ENCODE measurements at regions not wholly inside any gene's neighbourhood (a gene's known extent, or its start where the extent isn't known, plus 50 kb on each side); places are given as distances from the start of the nearest gene placed in this dataset.
"Not testable (repeated sequence)": the region's sequence is repeated elsewhere in the genome, so short reads cannot be mapped to it uniquely, and the experiment has no call there.

- DNase-seq = no peak
Observed at GRCh38 chr1:3992746-3993145, 92.7 kb upstream of the C1orf174 start.

GRCh38 chr1:3993619-3994375, 93.7 kb upstream of the C1orf174 start:
- no peak for DNase-seq

DNA sequence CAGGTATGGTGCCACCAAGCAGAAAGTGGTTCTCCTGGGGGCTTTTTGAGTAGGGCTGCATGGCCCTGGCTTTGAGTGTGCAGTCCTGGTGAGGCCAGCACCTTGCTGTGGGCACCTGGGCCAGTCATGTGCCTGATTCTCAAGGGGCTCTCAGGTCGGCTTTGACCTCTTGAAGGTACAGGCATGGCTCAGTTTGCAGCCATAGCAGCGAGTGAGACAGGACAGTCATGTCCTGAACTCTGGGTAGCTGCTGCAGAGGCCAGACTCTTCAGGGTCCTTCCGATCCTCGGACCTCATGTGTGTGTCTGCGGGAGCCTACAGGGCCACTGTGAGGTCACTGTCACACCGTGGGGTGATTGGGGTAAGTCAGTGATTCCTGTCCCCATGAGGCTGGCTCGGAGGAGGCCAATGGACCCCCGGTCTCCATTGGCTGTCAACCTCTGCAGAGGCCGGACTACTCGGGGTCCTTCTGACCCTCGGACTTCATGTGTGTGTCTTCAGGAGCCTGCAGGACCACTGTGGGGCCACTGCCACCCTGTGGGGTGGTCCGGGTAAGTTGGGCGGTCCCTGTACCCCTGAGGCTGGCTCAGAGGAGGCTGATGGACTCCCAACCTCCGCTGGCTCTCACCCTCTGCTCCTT, 95.2 kb upstream of the C1orf174 start:
- no peak for DNase-seq

GRCh38 chr1:3996846-3997705, 97.0 kb upstream of the C1orf174 start:
- no peak for DNase-seq

GRCh38 chr1:3998086-3998485, 98.0 kb upstream of the C1orf174 start:
- no peak for DNase-seq

DNA sequence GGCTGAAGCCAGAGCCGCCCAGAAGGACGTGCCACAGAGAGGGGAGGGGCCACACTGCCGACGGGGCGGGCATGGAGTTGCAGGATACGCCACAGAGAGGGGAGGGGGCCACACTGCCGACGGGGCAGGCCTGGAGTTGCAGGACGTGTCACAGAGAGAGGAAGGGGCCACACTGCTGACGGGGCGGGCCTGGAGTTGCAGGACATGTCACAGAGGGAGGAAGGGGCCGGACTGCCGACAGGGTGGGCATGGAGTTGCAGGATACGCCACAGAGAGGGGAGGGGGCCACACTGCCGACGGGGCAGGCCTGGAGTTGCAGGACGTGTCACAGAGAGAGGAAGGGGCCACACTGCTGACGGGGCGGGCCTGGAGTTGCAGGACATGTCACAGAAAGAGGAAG, 99.4 kb upstream of the C1orf174 start:
- not testable (repeated sequence) for DNase-seq

DNA sequence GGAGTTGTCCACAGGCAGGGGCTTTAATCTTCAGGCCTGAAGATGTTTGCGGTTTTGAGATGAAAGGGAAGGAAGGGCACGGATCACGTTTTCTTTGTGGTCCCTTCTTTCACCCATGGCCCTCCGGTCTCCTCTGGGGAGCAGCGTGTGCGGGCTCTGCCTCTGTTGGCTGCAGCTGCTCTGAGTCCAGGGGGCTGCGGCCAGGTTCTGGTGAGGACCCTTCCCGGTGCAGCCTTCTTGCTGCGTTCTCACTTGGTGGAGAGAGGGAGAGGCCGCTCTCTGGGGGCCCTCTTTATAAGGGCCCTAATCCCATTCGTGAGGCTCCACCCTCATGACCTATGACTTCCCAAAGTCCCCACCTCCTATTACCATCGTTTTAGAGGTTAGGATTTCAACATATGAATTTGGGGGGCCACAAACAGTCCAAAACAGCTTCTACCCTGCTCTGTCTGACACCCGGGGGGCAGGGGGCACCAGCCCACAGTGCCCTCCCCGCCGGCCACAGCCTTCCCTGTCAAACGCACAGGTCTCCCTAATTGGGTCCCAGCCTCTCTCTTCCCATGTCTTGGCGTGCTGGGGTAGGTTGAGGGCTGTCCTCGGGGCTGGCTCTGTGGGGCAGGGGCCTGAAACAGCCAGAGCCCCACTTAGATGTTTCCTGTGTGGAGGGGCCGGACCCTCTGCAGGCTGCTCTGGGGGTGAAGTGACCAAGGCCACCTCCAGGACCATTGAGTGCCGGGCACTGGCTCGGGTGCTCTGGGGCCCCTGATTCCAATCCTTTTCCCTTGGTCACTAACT, 100.1 kb upstream of the C1orf174 start:
- DNase-seq = no peak

DNA sequence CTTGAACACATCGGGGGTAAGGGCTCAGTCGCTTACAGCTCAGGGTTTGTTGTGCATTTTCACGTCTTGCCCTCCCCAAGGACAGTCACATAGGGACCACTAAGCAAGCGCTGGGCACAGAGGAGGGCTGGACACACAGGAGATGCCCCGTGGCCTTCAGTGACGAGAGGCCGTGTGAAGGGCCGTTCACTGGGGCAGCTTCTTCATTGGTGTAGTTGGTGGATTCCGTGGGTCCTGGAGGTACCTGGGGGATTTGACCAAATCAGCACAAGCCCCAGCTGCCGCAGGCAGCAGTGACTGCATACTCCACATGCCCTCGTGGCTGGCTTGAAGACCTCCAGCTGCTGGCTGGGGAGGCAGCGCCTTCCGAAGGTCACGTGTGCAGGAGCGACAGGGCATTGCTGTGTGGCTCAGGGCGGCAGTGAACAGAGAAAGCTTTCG, 100.8 kb upstream of the C1orf174 start:
- DNase-seq = no peak

GRCh38 chr1:4001461-4001860, 101.4 kb upstream of the C1orf174 start:
- DNase-seq = no peak

DNA sequence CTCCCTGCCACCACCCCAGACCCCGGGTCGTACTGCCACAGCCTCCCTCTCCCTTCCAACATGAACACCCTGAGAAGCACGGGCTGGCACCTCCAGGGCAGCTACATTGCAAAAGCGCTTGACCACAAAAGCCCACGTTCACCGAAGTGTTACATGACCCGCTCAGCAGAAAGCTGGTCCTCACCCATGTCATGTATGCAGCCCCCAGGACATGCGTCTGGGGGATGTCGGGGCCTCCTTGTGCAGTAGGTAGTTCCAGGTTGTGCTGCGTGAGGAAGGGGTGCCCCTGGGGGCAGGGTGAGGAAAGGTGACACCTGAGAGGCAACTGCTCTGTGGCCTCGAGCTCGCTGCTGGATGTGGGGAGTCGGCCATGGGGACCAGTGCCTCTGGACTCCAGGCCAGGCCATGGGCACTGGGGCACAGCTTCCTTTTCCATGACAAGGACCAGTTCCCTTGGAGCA, 102.0 kb upstream of the C1orf174 start:
- no peak for DNase-seq

DNA sequence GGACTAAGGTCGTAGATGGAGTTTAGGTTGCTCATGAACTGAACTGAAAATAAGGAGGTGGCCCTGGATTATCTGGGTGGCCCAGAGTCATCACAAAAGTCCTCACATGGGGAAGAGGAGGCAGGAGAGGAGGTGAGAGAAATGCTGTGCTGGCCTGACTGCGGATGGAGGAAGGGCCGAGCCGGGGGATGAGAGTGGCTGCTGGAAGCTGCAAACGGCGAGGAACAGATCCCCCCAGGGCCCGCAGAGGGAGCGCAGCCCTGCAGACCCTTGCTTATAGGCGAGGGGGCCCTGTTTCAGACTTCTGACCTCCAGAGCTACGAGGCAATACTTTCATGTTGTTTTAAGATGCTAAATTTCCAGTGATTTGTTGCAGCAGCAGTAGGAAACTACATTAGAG, 102.7 kb upstream of the C1orf174 start:
- DNase-seq = no peak

- DNase-seq = no peak
Observed at GRCh38 chr1:4003846-4004505, 103.9 kb upstream of the C1orf174 start.

GRCh38 chr1:4004635-4005430, 104.8 kb upstream of the C1orf174 start:
- DNase-seq = no peak

- no peak for DNase-seq
Observed at GRCh38 chr1:4005431-4005830, 105.4 kb upstream of the C1orf174 start.

- no peak for DNase-seq
Observed at GRCh38 chr1:4006676-4007374, 106.8 kb upstream of the C1orf174 start.

DNA sequence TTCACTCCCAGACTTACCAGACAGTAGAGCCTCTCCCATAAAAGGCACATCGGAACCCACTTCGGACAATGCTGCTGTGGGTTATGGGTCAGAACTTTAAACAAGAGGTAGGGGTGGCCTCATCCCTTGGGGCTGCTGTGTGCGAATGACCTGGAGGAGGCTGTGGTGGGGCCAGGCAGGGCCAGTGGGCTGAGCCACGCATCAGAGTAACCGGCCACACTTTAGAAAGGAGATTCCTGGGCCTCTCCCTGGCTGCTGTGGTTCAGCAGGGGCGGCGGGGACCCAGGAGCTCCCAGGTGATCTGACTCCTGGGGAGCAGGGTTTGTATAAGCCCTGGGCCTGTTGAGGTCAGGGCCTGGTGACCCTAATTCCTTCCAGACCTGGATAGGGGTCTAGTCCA, 110.2 kb upstream of the C1orf174 start:
- DNase-seq = no peak

DNA sequence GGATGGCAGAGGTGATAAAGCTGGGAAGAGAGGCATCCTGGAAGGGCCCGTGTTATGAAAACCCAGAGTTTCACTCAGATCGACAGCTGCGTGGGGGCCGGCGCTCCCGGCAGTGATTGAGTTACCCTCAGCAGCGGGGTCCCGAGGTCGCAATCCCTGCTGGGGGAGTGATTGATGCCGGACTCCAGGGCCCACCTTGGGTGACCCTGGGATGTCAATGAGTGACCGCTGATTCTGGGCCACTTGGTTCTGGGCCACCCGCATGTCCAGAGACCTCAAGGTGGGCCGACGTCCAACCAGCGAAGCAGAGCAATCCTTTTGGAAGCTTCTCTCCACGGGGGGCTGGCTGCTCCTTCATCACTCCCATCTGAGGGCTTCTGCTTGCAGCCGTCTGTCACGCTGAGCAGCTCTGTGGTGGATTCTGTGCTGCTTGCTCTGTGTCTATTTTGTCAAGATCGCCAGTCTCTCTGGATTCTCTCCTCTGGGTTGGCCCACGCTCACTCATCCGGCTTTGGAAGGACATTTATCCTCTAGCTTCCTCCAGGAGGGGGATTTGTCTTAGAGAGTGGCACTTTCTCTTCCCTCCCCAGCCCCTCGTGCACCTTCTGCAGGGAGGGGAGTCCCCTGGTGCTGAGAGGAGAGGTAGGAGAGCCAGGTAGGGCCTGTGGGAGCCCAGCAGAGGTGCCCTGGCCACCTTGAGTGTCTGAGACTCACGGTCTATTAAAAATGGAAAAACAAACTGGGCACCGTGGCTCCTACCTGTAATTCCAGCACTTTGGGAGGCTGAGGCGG, 110.9 kb upstream of the C1orf174 start:
- no peak for DNase-seq

GRCh38 chr1:4016351-4017130, 116.5 kb upstream of the C1orf174 start:
- DNase-seq = no peak
